ENCODE measurements at regions not wholly inside any gene's neighbourhood (a gene's known extent, or its start where the extent isn't known, plus 50 kb on each side); places are given as distances from the start of the nearest gene placed in this dataset.

DNA sequence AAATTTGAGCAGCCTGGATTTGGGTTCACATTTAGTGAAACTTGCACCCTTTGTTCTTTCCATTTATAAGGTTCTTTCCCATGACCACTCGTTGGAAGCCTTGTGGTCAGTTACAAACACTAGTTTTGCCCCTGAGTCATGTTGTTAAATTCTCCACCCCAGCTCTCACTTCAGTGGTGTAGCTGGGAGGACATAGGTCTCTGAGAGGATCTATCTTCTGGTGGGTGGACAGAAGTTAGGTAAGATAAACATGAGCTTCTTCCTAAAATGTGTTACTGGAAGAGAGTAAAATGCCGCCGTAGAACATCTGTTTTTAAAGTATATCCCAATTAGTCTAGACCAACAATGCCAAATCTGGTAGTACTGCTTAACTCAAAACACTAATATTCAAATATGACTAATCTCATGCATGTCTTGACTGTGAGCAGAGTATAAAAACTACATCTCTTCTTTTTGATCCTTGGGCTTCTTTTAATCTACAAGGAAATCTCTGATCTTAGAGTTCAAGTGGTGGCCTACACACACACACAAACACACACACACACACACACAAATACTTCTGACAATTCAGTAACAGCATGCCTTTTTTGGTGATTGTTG, 162.6 kb upstream of the FN1 start:
- POLR2A ChIA-PET = no interaction called here
- DNase-seq (ENCODE audit: low read depth) = peak; percentile 84
- Histone ChIP-seq H3K36me3 (ENCODE audit: control insufficient read depth, insufficient read depth, low read length) (no peaks in the 10 kb centered on the region), H3K27me3 (ENCODE audit: control insufficient read depth, insufficient read depth, low read length) (no peaks in the 10 kb centered on the region), H3K4me3 (ENCODE audit: low read depth, low read length) (no peak overlapping the region)
- CTCF ChIA-PET = interaction anchor here (0.6 to 1.1 kb wide), 2 partner anchors 187 to 213 kb away, joined by 3 read pairs; no protein-coding TSS in a partner anchor
- TF ChIP-seq, protein P1, sequence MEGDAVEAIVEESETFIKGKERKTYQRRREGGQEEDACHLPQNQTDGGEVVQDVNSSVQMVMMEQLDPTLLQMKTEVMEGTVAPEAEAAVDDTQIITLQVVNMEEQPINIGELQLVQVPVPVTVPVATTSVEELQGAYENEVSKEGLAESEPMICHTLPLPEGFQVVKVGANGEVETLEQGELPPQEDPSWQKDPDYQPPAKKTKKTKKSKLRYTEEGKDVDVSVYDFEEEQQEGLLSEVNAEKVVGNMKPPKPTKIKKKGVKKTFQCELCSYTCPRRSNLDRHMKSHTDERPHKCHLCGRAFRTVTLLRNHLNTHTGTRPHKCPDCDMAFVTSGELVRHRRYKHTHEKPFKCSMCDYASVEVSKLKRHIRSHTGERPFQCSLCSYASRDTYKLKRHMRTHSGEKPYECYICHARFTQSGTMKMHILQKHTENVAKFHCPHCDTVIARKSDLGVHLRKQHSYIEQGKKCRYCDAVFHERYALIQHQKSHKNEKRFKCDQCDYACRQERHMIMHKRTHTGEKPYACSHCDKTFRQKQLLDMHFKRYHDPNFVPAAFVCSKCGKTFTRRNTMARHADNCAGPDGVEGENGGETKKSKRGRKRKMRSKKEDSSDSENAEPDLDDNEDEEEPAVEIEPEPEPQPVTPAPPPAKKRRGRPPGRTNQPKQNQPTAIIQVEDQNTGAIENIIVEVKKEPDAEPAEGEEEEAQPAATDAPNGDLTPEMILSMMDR (IDR thresholded peaks at IDR 0.05; ENCODE audit: insufficient read depth, low read depth, low read length) = no peak

DNA sequence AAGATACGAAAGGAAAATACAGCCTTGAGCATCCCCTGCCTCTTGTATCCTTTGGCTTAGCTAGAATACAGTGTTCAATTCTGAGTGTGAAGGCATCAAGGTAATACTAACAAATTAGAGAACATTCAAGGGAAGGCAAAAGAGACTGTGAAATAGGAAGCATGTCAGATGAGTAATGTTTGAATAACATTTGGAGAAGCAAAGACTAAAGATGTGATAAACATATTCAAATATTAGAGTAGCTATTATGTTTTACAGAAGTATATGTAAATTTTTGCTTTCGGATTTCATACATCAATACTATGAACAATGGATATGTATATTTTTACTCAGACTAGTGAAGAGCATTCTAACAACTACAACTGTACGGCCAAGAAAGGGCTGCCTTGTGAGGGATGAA, 161.7 kb upstream of the FN1 start:
- TF ChIP-seq, protein P1 (IDR thresholded peaks at IDR 0.05; ENCODE audit: insufficient read depth, low read depth, low read length) = no peak
- Histone ChIP-seq H3K36me3 (ENCODE audit: control insufficient read depth, insufficient read depth, low read length) (no peaks in the 10 kb centered on the region), H3K4me3 (ENCODE audit: low read depth, low read length) (no peak overlapping the region), H3K27me3 (ENCODE audit: control insufficient read depth, insufficient read depth, low read length) (no peaks in the 10 kb centered on the region)
- ChIA-PET POLR2A (no interaction called here), CTCF (interaction anchor here (0.8 to 1.1 kb wide), 2 partner anchors 11 to 212 kb away, joined by 3 read pairs; no protein-coding TSS in a partner anchor)
- no peak for DNase-seq (ENCODE audit: low read depth)

DNA sequence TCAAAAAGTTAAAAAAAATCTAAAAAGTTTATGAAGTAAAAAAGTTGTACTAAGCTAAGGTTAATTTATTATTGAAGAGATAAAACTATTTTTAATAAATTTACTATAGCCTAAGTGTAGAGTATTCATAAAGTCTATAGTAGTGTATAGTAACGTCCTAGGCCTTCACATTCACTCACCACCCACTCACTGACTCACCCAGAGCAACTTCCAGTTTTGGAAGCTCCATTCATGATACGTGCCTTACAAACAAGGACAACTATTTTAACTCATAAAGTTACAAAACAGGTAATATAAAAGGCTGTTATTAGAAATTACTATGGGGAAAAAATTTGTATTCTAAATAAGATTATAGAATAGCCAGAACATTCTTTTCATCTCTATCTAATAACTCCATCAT, 158.9 kb upstream of the FN1 start:
- ChIA-PET CTCF (interaction anchor here (0.6 to 1.0 kb wide), 2 partner anchors 9 to 25 kb away, joined by 4 to 5 read pairs; no protein-coding TSS in a partner anchor), POLR2A (no interaction called here)
- Histone ChIP-seq H3K36me3 (ENCODE audit: control insufficient read depth, insufficient read depth, low read length) (no peaks in the 10 kb centered on the region), H3K4me3 (ENCODE audit: low read depth, low read length) (no peak overlapping the region), H3K27me3 (ENCODE audit: control insufficient read depth, insufficient read depth, low read length) (no peaks in the 10 kb centered on the region)
- no peak for DNase-seq (ENCODE audit: low read depth)
- TF ChIP-seq, protein P1 (IDR thresholded peaks at IDR 0.05; ENCODE audit: insufficient read depth, low read depth, low read length) = no peak

DNA sequence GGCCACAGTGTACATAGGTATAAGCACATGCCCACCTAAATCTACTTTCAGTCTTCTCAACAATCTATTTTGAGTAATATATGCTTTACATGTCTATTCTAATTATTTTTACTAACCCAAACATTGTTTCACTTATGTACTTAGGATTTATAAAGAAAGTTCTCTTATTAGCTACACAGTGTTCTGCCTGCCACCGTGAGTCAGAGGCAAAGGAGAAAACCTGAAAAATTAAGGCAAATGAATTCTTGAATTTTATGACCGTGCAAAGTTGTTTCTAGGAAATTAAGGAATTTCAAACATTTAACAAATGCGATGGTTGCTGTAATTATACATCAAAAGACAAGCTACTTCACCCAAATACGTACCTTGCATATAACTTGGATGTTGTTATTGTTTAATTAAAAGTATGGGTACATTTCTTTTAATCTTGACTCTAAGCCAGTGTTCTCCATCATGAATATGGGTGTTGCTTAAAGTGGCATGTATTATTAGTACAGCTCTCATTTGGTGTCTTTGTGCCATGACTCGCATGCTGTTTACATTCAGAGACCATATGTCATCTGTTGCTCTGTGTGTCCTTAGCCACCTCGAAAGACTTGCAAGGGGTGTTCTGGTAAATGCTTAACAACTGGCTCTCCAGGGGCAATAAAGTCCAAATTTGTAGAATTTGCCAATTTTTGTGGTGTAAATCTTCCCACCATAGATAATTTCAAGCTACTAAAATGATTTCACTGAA, 154.3 kb upstream of the FN1 start:
- no peak for DNase-seq (ENCODE audit: low read depth)
- H3K27me3 ChIP-seq (ENCODE audit: control insufficient read depth, insufficient read depth, low read length) = no peaks in the 10 kb centered on the region
- H3K36me3 ChIP-seq (ENCODE audit: control insufficient read depth, insufficient read depth, low read length) = no peaks in the 10 kb centered on the region
- H3K4me3 ChIP-seq (ENCODE audit: low read depth, low read length) = no peak overlapping the region
- ChIA-PET POLR2A (no interaction called here), CTCF (interaction anchor here (0.7 to 1.0 kb wide), 2 partner anchors 129 to 135 kb away, joined by 3 read pairs; no protein-coding TSS in a partner anchor)
- TF ChIP-seq, protein P1 (IDR thresholded peaks at IDR 0.05; ENCODE audit: insufficient read depth, low read depth, low read length) = no peak

DNA sequence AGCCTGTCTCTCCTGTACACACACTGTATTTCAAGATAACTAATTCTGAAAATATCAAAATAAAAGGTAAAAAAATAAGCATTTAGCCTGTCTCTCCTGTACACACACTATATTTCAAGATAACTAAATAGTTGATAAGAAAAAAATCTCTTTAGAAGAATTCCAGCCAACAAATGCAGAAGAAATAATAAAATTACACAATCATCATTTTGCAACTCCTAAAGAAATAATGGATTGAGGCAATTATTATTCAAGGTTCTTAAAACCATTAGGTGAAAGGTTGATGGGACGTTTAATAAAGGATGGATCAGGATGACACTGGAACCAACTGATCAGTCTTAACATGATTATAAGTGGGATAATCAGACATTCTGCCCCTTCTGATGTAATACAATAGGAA, 148.0 kb upstream of the FN1 start:
- H3K27me3 ChIP-seq (ENCODE audit: control insufficient read depth, insufficient read depth, low read length) = no peaks in the 10 kb centered on the region
- DNase-seq (ENCODE audit: low read depth) = no peak
- no peak overlapping the region for H3K4me3 ChIP-seq (ENCODE audit: low read depth, low read length)
- no peaks in the 10 kb centered on the region for H3K36me3 ChIP-seq (ENCODE audit: control insufficient read depth, insufficient read depth, low read length)
- CTCF ChIA-PET = no interaction called here
- POLR2A ChIA-PET = no interaction called here
- TF ChIP-seq, protein P1 (IDR thresholded peaks at IDR 0.05; ENCODE audit: insufficient read depth, low read depth, low read length) = no peak

Measured in BJ (cell line).